Neural crest cell (in vitro differentiated cells): ENCODE measurements at regions not wholly inside any gene's neighbourhood (a gene's known extent, or its start where the extent isn't known, plus 50 kb on each side); places are given as distances from the start of the nearest gene placed in this dataset.

Experiments used
- DNase-seq: peaks from one replicate; pipeline ENCODE4 v3.0.0; 2021; ENCODE audit warnings: low read depth, mixed read lengths, low spot score
- H3K27ac Mint-ChIP-seq: one replicate; pipeline ENCODE4 v1.8.0; 2021; ENCODE audit warnings: mild to moderate bottlenecking, mixed read lengths; ENCODE audit not compliant: unreplicated experiment
- H3K27me3 Mint-ChIP-seq: 2 replicates; pipeline ENCODE4 v1.8.0; 2021; ENCODE audit warnings: low read depth, mild to moderate bottlenecking, mixed read lengths
- H3K36me3 Mint-ChIP-seq: 2 replicates; pipeline ENCODE4 v1.8.0; 2021; ENCODE audit warnings: low read depth, mild to moderate bottlenecking, mixed read lengths
- H3K4me1 Mint-ChIP-seq: 2 replicates; pipeline ENCODE4 v1.8.0; 2021; ENCODE audit warnings: mixed read lengths
- H3K4me3 Mint-ChIP-seq: one replicate; pipeline ENCODE4 v1.8.0; 2021; ENCODE audit warnings: mild to moderate bottlenecking, mixed read lengths
- H3K9me3 Mint-ChIP-seq: 2 replicates; pipeline ENCODE4 v1.8.0; 2021; ENCODE audit warnings: mixed read lengths
- CTCF ChIP-seq: fragments of 200-600 bp; sonication (generic); conservative IDR thresholded peaks from 2 replicates; pipeline ENCODE4 v1.5.0; 2021; ENCODE audit warnings: antibody characterized with exemption, mild to moderate bottlenecking

- Mint-ChIP-seq H3K36me3 (peaks cover 22% of the 10 kb centered on the region), H3K27me3 (no peaks in the 10 kb centered on the region), H3K27ac (no peak overlapping the region), H3K4me3 (no peak overlapping the region), H3K4me1 (no peaks in the 10 kb centered on the region), H3K9me3 (peaks cover 16% of the 10 kb centered on the region)
- DNase-seq, result no peak
- no peak for TF ChIP-seq CTCF
Observed at GRCh38 chr9:110007477-110008270, 200.3 kb downstream of the C9orf152 start.

DNA sequence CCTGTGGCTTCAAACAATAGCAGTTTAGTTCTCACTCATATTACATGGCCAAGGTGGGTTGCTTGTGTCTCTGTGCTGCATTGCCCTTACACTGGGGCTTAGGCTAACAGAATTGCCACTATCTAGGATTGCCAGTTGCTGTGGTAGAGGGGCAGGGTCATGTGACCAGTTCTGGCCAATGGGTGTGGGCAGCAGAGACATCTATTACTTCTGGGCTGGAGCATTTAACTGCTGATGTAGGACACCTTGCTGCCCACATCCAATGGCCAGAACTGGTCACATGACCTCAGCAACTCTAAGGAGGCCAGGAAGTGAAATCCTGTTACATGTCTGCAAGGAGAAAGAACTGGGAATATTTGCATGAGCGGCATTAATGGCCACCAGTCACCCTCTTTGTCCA, 199.3 kb downstream of the C9orf152 start:
- H3K4me3 Mint-ChIP-seq, result no peak overlapping the region
- no peaks in the 10 kb centered on the region for H3K4me1 Mint-ChIP-seq
- peaks cover 18% of the 10 kb centered on the region for H3K9me3 Mint-ChIP-seq
- no peak for TF ChIP-seq CTCF
- DNase-seq, result no peak
- peaks cover 16% of the 10 kb centered on the region for H3K36me3 Mint-ChIP-seq
- H3K27me3 Mint-ChIP-seq, result no peaks in the 10 kb centered on the region
- H3K27ac Mint-ChIP-seq, result no peak overlapping the region

GRCh38 chr9:110011628-110012320, 196.2 kb downstream of the C9orf152 start:
- no peak overlapping the region for H3K27ac Mint-ChIP-seq
- H3K27me3 Mint-ChIP-seq, result no peaks in the 10 kb centered on the region
- peaks cover 2% of the 10 kb centered on the region for H3K36me3 Mint-ChIP-seq
- peaks cover 11% of the 10 kb centered on the region for H3K4me1 Mint-ChIP-seq
- H3K9me3 Mint-ChIP-seq, result peaks cover 3% of the 10 kb centered on the region
- no peak overlapping the region for H3K4me3 Mint-ChIP-seq
- DNase-seq, result no peak
- no peak for TF ChIP-seq CTCF

GRCh38 chr9:110013064-110013463, 194.9 kb downstream of the C9orf152 start:
- DNase-seq, result no peak
- H3K4me1 Mint-ChIP-seq, result peaks cover 17% of the 10 kb centered on the region
- no peak for TF ChIP-seq CTCF
- H3K27me3 Mint-ChIP-seq, result no peaks in the 10 kb centered on the region
- H3K27ac Mint-ChIP-seq, result no peak overlapping the region
- peaks cover 2% of the 10 kb centered on the region for H3K36me3 Mint-ChIP-seq
- peaks cover 2% of the 10 kb centered on the region for H3K9me3 Mint-ChIP-seq
- H3K4me3 Mint-ChIP-seq, result no peak overlapping the region

- Mint-ChIP-seq H3K4me3 (no peak overlapping the region), H3K27ac (no peak overlapping the region), H3K36me3 (peaks cover 2% of the 10 kb centered on the region), H3K9me3 (peaks cover 2% of the 10 kb centered on the region), H3K4me1 (peaks cover 20% of the 10 kb centered on the region), H3K27me3 (no peaks in the 10 kb centered on the region)
- DNase-seq, result no peak
- TF ChIP-seq CTCF, result no peak
Observed at GRCh38 chr9:110015759-110016158, 192.2 kb downstream of the C9orf152 start.
